GM23338 (cell line): ENCODE measurements at regions not wholly inside any gene's neighbourhood (a gene's known extent, or its start where the extent isn't known, plus 50 kb on each side); places are given as distances from the start of the nearest gene placed in this dataset.

Experiments
- ATAC-seq: fragments of 200-7000 bp; cut with Tn5 transposase; 3 replicates; pipeline ENCODE4 v1.9.1; 2020
- DNase-seq: peaks from one replicate; pipeline ENCODE4 v3.0.0-alpha.2; 2015; ENCODE audit warnings: low spot score
- H2AFZ ChIP-seq: fragments of 200-600 bp; sonication (generic); 2 replicates; pipeline ENCODE4 v1.8.0; 2016; ENCODE audit warnings: antibody characterized with exemption, mild to moderate bottlenecking, moderate library complexity
- H3F3A ChIP-seq: fragments of 200-600 bp; sonication (generic); replicated peaks from 2 replicates; pipeline ENCODE4 v1.8.0; 2017; ENCODE audit warnings: antibody characterized with exemption, mixed run types, low read depth
- H3K27ac ChIP-seq: fragments of 200-600 bp; sonication (generic); 2 replicates; pipeline ENCODE4 v1.6.1; 2016; ENCODE audit warnings: low read depth
- H3K27me3 ChIP-seq: fragments of 200-600 bp; sonication (generic); 2 replicates; pipeline ENCODE4 v1.8.0; 2016; ENCODE audit warnings: mild to moderate bottlenecking, mixed run types, moderate library complexity; ENCODE audit not compliant: insufficient read depth
- H3K36me3 ChIP-seq: fragments of 200-600 bp; sonication (generic); 2 replicates; pipeline ENCODE4 v1.8.0; 2016; ENCODE audit warnings: mild to moderate bottlenecking; ENCODE audit not compliant: insufficient read depth
- H3K4me1 ChIP-seq: fragments of 200-600 bp; sonication (generic); 2 replicates; pipeline ENCODE4 v1.8.0; 2016; ENCODE audit warnings: mild to moderate bottlenecking, moderate library complexity; ENCODE audit not compliant: insufficient read depth
- H3K4me2 ChIP-seq: fragments of 200-600 bp; sonication (generic); 2 replicates; pipeline ENCODE4 v1.7.1; 2017; ENCODE audit warnings: mixed run types
- H3K4me3 ChIP-seq: fragments of 200-600 bp; sonication (generic); 2 replicates; pipeline ENCODE4 v1.6.1; 2016; ENCODE audit warnings: mixed run types
- H3K79me2 ChIP-seq: fragments of 200-600 bp; sonication (generic); replicated peaks from 2 replicates; pipeline ENCODE4 v1.8.0; 2017; ENCODE audit warnings: mild to moderate bottlenecking; ENCODE audit not compliant: insufficient read depth
- H3K9me2 ChIP-seq: fragments of 200-600 bp; sonication (generic); 2 replicates; pipeline ENCODE4 v1.8.0; 2017; ENCODE audit not compliant: insufficient read depth
- H4K20me1 ChIP-seq: fragments of 200-600 bp; sonication (generic); replicated peaks from 2 replicates; pipeline ENCODE4 v1.8.0; 2017; ENCODE audit warnings: mild to moderate bottlenecking; ENCODE audit not compliant: insufficient read depth
- H3K27ac Mint-ChIP-seq: 2 replicates; pipeline ENCODE4 v1.8.0; 2020; ENCODE audit warnings: inconsistent platforms, mild to moderate bottlenecking, moderate library complexity, mixed read lengths
- H3K27me3 Mint-ChIP-seq: 3 replicates; pipeline ENCODE4 v1.8.0; 2022; ENCODE audit warnings: low read depth, mild to moderate bottlenecking, moderate library complexity, mixed read lengths, inconsistent platforms; ENCODE audit not compliant: insufficient read depth, poor library complexity
- H3K36me3 Mint-ChIP-seq: 3 replicates; pipeline ENCODE4 v1.8.0; 2021; ENCODE audit warnings: low read depth, mild to moderate bottlenecking, inconsistent platforms, moderate library complexity, mixed read lengths
- H3K4me1 Mint-ChIP-seq: 3 replicates; pipeline ENCODE4 v1.8.0; 2020; ENCODE audit warnings: mild to moderate bottlenecking, inconsistent platforms, mixed read lengths
- H3K4me3 Mint-ChIP-seq: 3 replicates; pipeline ENCODE4 v1.8.0; 2021; ENCODE audit warnings: moderate library complexity, mild to moderate bottlenecking, inconsistent platforms, mixed read lengths
- H3K9me3 Mint-ChIP-seq: 3 replicates; pipeline ENCODE4 v1.8.0; 2020; ENCODE audit warnings: moderate library complexity, mild to moderate bottlenecking, inconsistent platforms, mixed read lengths
- CREB1 ChIP-seq: fragments of 250-450 bp; sonication (Bioruptor Pico); IDR thresholded peaks from 2 replicates; pipeline ENCODE4 v1.5.0; 2020; ENCODE audit warnings: low read depth, mild to moderate bottlenecking, moderate library complexity
- CTCF ChIP-seq, 2 experiments: fragments of 200-600 bp in 1 of 2; sonication (generic) in 1 of 2; conservative IDR thresholded peaks; 2 replicates each; pipeline versions ENCODE4 v1.5.1 to v1.6.1; 2016 to 2017; ENCODE audit warnings: antibody characterized with exemption in 2 of 2, low read depth in 2 of 2, mild to moderate bottlenecking in 2 of 2, moderate library complexity in 1 of 2
- EZH2 ChIP-seq: fragments of 200-600 bp; sonication (generic); IDR thresholded peaks from one replicate; pipeline ENCODE4 v1.8.0; 2017; ENCODE audit warnings: antibody characterized with exemption, mild to moderate bottlenecking, low read depth; ENCODE audit not compliant: unreplicated experiment
- EZH2phosphoT487 ChIP-seq: fragments of 200-600 bp; sonication (generic); IDR thresholded peaks from one replicate; pipeline ENCODE4 v1.8.1; 2018; ENCODE audit warnings: antibody characterized with exemption; ENCODE audit not compliant: unreplicated experiment
- JUNB ChIP-seq: IDR thresholded peaks from one replicate; pipeline ENCODE4 v1.6.1; 2016; ENCODE audit warnings: antibody characterized with exemption; ENCODE audit not compliant: unreplicated experiment
- NANOG ChIP-seq: IDR thresholded peaks from 2 replicates; pipeline ENCODE4 v1.6.1; 2016; ENCODE audit warnings: antibody characterized with exemption, borderline replicate concordance
- POLR2AphosphoS5 ChIP-seq: IDR thresholded peaks from 2 replicates; pipeline ENCODE4 v1.6.1; 2016; ENCODE audit warnings: antibody characterized with exemption, low read depth
- REST ChIP-seq: IDR thresholded peaks from one replicate; pipeline ENCODE4 v1.6.1; 2018; ENCODE audit warnings: antibody characterized with exemption; ENCODE audit not compliant: unreplicated experiment
- STAT1 ChIP-seq: IDR thresholded peaks from one replicate; pipeline ENCODE4 v1.6.1; 2016; ENCODE audit warnings: antibody characterized with exemption; ENCODE audit not compliant: unreplicated experiment
- ZNF114 ChIP-seq: fragments of 250-450 bp; sonication (Bioruptor Pico); IDR thresholded peaks from 2 replicates; pipeline ENCODE4 v1.5.0; 2020; ENCODE audit warnings: mild to moderate bottlenecking, moderate library complexity
- ZNF331 ChIP-seq: fragments of 250-450 bp; sonication (Bioruptor Pico); IDR thresholded peaks from 2 replicates; pipeline ENCODE4 v1.5.0; 2020; ENCODE audit warnings: low read depth, mild to moderate bottlenecking, moderate library complexity
- ZNF462 ChIP-seq: fragments of 250-450 bp; sonication (Bioruptor Pico); IDR thresholded peaks from 2 replicates; pipeline ENCODE4 v1.5.0; 2020; ENCODE audit warnings: mild to moderate bottlenecking, moderate library complexity
- TF ChIP-seq, protein P1 (sequence below): IDR thresholded peaks from 2 replicates; pipeline ENCODE4 v1.6.1; 2016; ENCODE audit warnings: antibody characterized with exemption

- no peak overlapping the region for H2AFZ ChIP-seq
- Mint-ChIP-seq H3K4me3 (no peak overlapping the region), H3K36me3 (no peaks in the 10 kb centered on the region), H3K9me3 (no peaks in the 10 kb centered on the region), H3K27me3 (no peaks in the 10 kb centered on the region), H3K4me1 (peaks cover 8% of the 10 kb centered on the region), H3K27ac (no peak overlapping the region)
- TF ChIP-seq EZH2 (no peak), JUNB (no peak), ZNF462 (CRISPR knock-in tag) (no peak), STAT1 (no peak), REST (no peak), CTCF (conservative IDR thresholded peaks at IDR 0.05; ENCODE audit: low read depth in 2 of 2) (no peak), EZH2phosphoT487 (no peak), ZNF114 (no peak), POLR2AphosphoS5 (no peak), CREB1 (CRISPR knock-in tag) (no peak), ZNF331 (CRISPR knock-in tag) (no peak), NANOG (no peak)
- TF ChIP-seq, protein P1, sequence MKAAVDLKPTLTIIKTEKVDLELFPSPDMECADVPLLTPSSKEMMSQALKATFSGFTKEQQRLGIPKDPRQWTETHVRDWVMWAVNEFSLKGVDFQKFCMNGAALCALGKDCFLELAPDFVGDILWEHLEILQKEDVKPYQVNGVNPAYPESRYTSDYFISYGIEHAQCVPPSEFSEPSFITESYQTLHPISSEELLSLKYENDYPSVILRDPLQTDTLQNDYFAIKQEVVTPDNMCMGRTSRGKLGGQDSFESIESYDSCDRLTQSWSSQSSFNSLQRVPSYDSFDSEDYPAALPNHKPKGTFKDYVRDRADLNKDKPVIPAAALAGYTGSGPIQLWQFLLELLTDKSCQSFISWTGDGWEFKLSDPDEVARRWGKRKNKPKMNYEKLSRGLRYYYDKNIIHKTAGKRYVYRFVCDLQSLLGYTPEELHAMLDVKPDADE: no peak
- no peak overlapping the region for H3K4me3 ChIP-seq
- no peaks in the 10 kb centered on the region for H4K20me1 ChIP-seq
- H3K79me2 ChIP-seq: no peaks in the 10 kb centered on the region
- no peaks in the 10 kb centered on the region for H3K27me3 ChIP-seq
- no peaks in the 10 kb centered on the region for H3K36me3 ChIP-seq
- no peaks in the 10 kb centered on the region for H3K9me2 ChIP-seq
- no peaks in the 10 kb centered on the region for H3F3A ChIP-seq
- H3K4me2 ChIP-seq: no peak overlapping the region
- H3K27ac ChIP-seq: no peak overlapping the region
- no peak for ATAC-seq
- H3K4me1 ChIP-seq: peaks cover 6% of the 10 kb centered on the region; the same call in 1 of the 2 replicates
- no peak for DNase-seq
Observed at GRCh38 chr4:158999849-159000248, 103.0 kb upstream of the RAPGEF2 start.
